SIG-M5 treated with dmso at 0.1 percent for 504 hours (cell line): ENCODE measurements at regions not wholly inside any gene's neighbourhood (a gene's known extent, or its start where the extent isn't known, plus 50 kb on each side); places are given as distances from the start of the nearest gene placed in this dataset.

ENCODE experiments used
- DNase-seq: peaks from one replicate; lab custom pipeline; 2025; ENCODE audit not compliant: unreplicated experiment; lab: John Stamatoyannopoulos, UW

- no peak for DNase-seq
Measured at GRCh38 chr7:93016681-93017381, 100.9 kb downstream of the SAMD9 start.

- DNase-seq, result no peak
Measured at GRCh38 chr7:93015779-93016481, 101.8 kb downstream of the SAMD9 start.

- DNase-seq, result no peak
Measured at GRCh38 chr7:93015101-93015778, 102.5 kb downstream of the SAMD9 start.

- no peak for DNase-seq
Measured at GRCh38 chr7:93014410-93014809, 103.4 kb downstream of the SAMD9 start.

GRCh38 chr7:93013446-93014061 lies 104.2 kb downstream of the SAMD9 start:
- no peak for DNase-seq

- no peak for DNase-seq
Measured at GRCh38 chr7:93011351-93012294, 106.2 kb downstream of the SAMD9 start.

- no peak for DNase-seq
Measured at GRCh38 chr7:93008833-93009232, 108.9 kb downstream of the SAMD9 start.

- DNase-seq, result no peak
Measured at GRCh38 chr7:93006480-93007095, 111.2 kb downstream of the SAMD9 start.

GRCh38 chr7:93004906-93005305 lies 112.9 kb downstream of the SAMD9 start:
- DNase-seq, result no peak

GRCh38 chr7:92997719-92998118 lies 120.1 kb downstream of the SAMD9 start:
- DNase-seq, result no peak

GRCh38 chr7:92997152-92997551 lies 120.6 kb downstream of the SAMD9 start:
- DNase-seq, result no peak

GRCh38 chr7:92994901-92995300 lies 122.9 kb downstream of the SAMD9 start:
- no peak for DNase-seq

- no peak for DNase-seq
Measured at GRCh38 chr7:92992932-92993331, 124.8 kb downstream of the SAMD9 start.

- no peak for DNase-seq
Measured at GRCh38 chr7:92992483-92992882, 125.3 kb downstream of the SAMD9 start.

- no peak for DNase-seq
Measured at GRCh38 chr7:92991190-92991589, 126.6 kb downstream of the SAMD9 start.

- no peak for DNase-seq
Measured at GRCh38 chr7:92988941-92989545, 128.7 kb downstream of the SAMD9 start.

GRCh38 chr7:92988051-92988450 lies 129.7 kb downstream of the SAMD9 start:
- peak; percentile 13 for DNase-seq

- no peak for DNase-seq
Measured at GRCh38 chr7:92987538-92987937, 130.2 kb downstream of the SAMD9 start.

GRCh38 chr7:92987095-92987494 lies 130.7 kb downstream of the SAMD9 start:
- no peak for DNase-seq

GRCh38 chr7:92982928-92983327 lies 134.9 kb downstream of the SAMD9 start:
- no peak for DNase-seq
